ENCODE measurements at regions not wholly inside any gene's neighbourhood (a gene's known extent, or its start where the extent isn't known, plus 50 kb on each side); places are given as distances from the start of the nearest gene placed in this dataset.
"Not testable (repeated sequence)": the region's sequence is repeated elsewhere in the genome, so short reads cannot be mapped to it uniquely, and the experiment has no call there.

GRCh38 chr4:181843797-181844196, 399.4 kb upstream of the TENM3 start:
- not testable (repeated sequence) for TF ChIP-seq CTCF, POLR2A (IDR thresholded peaks at IDR 0.05)

Data from vagina (tissue), 2 donors.